ENCODE measurements at regions not wholly inside any gene's neighbourhood (a gene's known extent, or its start where the extent isn't known, plus 50 kb on each side); places are given as distances from the start of the nearest gene placed in this dataset.

GRCh38 chr9:89886281-89886700 lies 281.5 kb downstream of the GADD45G start:
- Histone ChIP-seq H2AFZ (ENCODE audit: low read depth, low read length) (no peak overlapping the region), H3K9me3 (ENCODE audit: control insufficient read depth, low read length) (no peaks in the 10 kb centered on the region)
- 42% methylated on average over 4 of the region's 5 CpGs for WGBS

GRCh38 chr9:89887286-89887685 lies 282.5 kb downstream of the GADD45G start:
- Histone ChIP-seq H4K8ac (ENCODE audit: low read length) (no peak overlapping the region), H2BK15ac (ENCODE audit: low read depth, poor library complexity, severe bottlenecking) (no peak overlapping the region), H2AFZ (ENCODE audit: low read depth, low read length) (no peak overlapping the region), H2BK12ac (ENCODE audit: low read length in 2 of 2) (no peak overlapping the region), H3K9ac (ENCODE audit: low read length) (no peak overlapping the region), H3K36me3 (ENCODE audit: control insufficient read depth in 1 of 2, insufficient read depth in 2 of 2, low read depth in 1 of 2, low read length in 2 of 2) (no peaks in the 10 kb centered on the region), H3K4me2 (ENCODE audit: low read length, poor library complexity, severe bottlenecking) (no peak overlapping the region), H3K18ac (ENCODE audit: low read depth in 1 of 2, low read length in 2 of 2) (no peak overlapping the region), H3K14ac (ENCODE audit: low read length in 2 of 2) (no peak overlapping the region), H2BK120ac (ENCODE audit: low read depth, low read length) (peak overlapping the region; percentile 19), H3K23ac (ENCODE audit: low read length in 2 of 2) (no peak overlapping the region), H3K27me3 (ENCODE audit: control insufficient read depth in 1 of 2, insufficient read depth in 1 of 2, low read length in 2 of 2) (peaks cover 0 to 4% of the 10 kb centered on the region in 2 experiments), H3K4me3 (ENCODE audit: insufficient read depth in 1 of 2, low read depth in 1 of 2, low read length in 2 of 2) (no peak overlapping the region), H3K79me1 (replicated peaks; ENCODE audit: low read length, poor library complexity, severe bottlenecking) (no peaks in the 10 kb centered on the region), H4K91ac (ENCODE audit: low read length) (no peak overlapping the region), H3K4me1 (ENCODE audit: control insufficient read depth, insufficient read depth, low read depth, low read length) (peaks cover 31% of the 10 kb centered on the region), H3K4ac (ENCODE audit: low read depth in 1 of 2, low read length in 2 of 2) (no peak overlapping the region), H2AK5ac (ENCODE audit: low read length, severe bottlenecking) (peak overlapping the region; percentile 25), H3K9me3 (ENCODE audit: control insufficient read depth, low read length) (no peaks in the 10 kb centered on the region), H3K27ac (ENCODE audit: low read length, poor library complexity, severe bottlenecking) (no peak overlapping the region), H2BK5ac (ENCODE audit: low read depth, low read length, poor library complexity, severe bottlenecking) (peak overlapping the region; percentile 39)
- 97% methylated on average over 4 of the region's 4 CpGs for WGBS
- no peak for DNase-seq

More at GRCh38 chr9:89886281-89886700, 281.5 kb downstream of the GADD45G start:
- H3K23ac ChIP-seq (ENCODE audit: low read length in 2 of 2), result no peak overlapping the region
- H3K27me3 ChIP-seq (ENCODE audit: control insufficient read depth in 1 of 2, insufficient read depth in 1 of 2, low read length in 2 of 2), result peaks cover 0 to 4% of the 10 kb centered on the region in 2 experiments
- H3K4ac ChIP-seq (ENCODE audit: low read depth in 1 of 2, low read length in 2 of 2), result no peak overlapping the region
- H3K14ac ChIP-seq (ENCODE audit: low read length in 2 of 2), result no peak overlapping the region
- H3K18ac ChIP-seq (ENCODE audit: low read depth in 1 of 2, low read length in 2 of 2), result no peak overlapping the region
- H2BK12ac ChIP-seq (ENCODE audit: low read length in 2 of 2), result no peak overlapping the region
- peak; percentile 10 for DNase-seq
- no peak overlapping the region for H3K9ac ChIP-seq (ENCODE audit: low read length)
- no peak overlapping the region for H2AK5ac ChIP-seq (ENCODE audit: low read length, severe bottlenecking)
- no peak overlapping the region for H4K91ac ChIP-seq (ENCODE audit: low read length)
- no peak overlapping the region for H2BK120ac ChIP-seq (ENCODE audit: low read depth, low read length)
- H3K4me3 ChIP-seq (ENCODE audit: insufficient read depth in 1 of 2, low read depth in 1 of 2, low read length in 2 of 2), result no peak overlapping the region
- H3K4me1 ChIP-seq (ENCODE audit: control insufficient read depth, insufficient read depth, low read depth, low read length), result peaks cover 38% of the 10 kb centered on the region
- H2BK5ac ChIP-seq (ENCODE audit: low read depth, low read length, poor library complexity, severe bottlenecking), result no peak overlapping the region
- peak overlapping the region; percentile 76 for H3K27ac ChIP-seq (ENCODE audit: low read length, poor library complexity, severe bottlenecking)
- H4K8ac ChIP-seq (ENCODE audit: low read length), result no peak overlapping the region
- no peak overlapping the region for H2BK15ac ChIP-seq (ENCODE audit: low read depth, poor library complexity, severe bottlenecking)
- peak overlapping the region; percentile 16 for H3K4me2 ChIP-seq (ENCODE audit: low read length, poor library complexity, severe bottlenecking)
- H3K36me3 ChIP-seq (ENCODE audit: control insufficient read depth in 1 of 2, insufficient read depth in 2 of 2, low read depth in 1 of 2, low read length in 2 of 2), result no peaks in the 10 kb centered on the region
- no peaks in the 10 kb centered on the region for H3K79me1 ChIP-seq (replicated peaks; ENCODE audit: low read length, poor library complexity, severe bottlenecking)

GRCh38 chr9:89888233-89888632 lies 283.4 kb downstream of the GADD45G start:
- H4K8ac ChIP-seq (ENCODE audit: low read length), result no peak overlapping the region
- no peak for DNase-seq
- no peak overlapping the region for H3K18ac ChIP-seq (ENCODE audit: low read depth in 1 of 2, low read length in 2 of 2)
- no peaks in the 10 kb centered on the region for H3K36me3 ChIP-seq (ENCODE audit: control insufficient read depth in 1 of 2, insufficient read depth in 2 of 2, low read depth in 1 of 2, low read length in 2 of 2)
- H2AK5ac ChIP-seq (ENCODE audit: low read length, severe bottlenecking), result peak overlapping the region; percentile 60
- H2BK120ac ChIP-seq (ENCODE audit: low read depth, low read length), result no peak overlapping the region
- no peak overlapping the region for H3K23ac ChIP-seq (ENCODE audit: low read length in 2 of 2)
- H2BK5ac ChIP-seq (ENCODE audit: low read depth, low read length, poor library complexity, severe bottlenecking), result no peak overlapping the region
- H3K14ac ChIP-seq (ENCODE audit: low read length in 2 of 2), result no peak overlapping the region
- H2AFZ ChIP-seq (ENCODE audit: low read depth, low read length), result no peak overlapping the region
- peaks cover 0 to 4% of the 10 kb centered on the region in 2 experiments for H3K27me3 ChIP-seq (ENCODE audit: control insufficient read depth in 1 of 2, insufficient read depth in 1 of 2, low read length in 2 of 2)
- WGBS, result 92% methylated on average over 2 of the region's 2 CpGs
- H3K79me1 ChIP-seq (replicated peaks; ENCODE audit: low read length, poor library complexity, severe bottlenecking), result no peaks in the 10 kb centered on the region
- H2BK15ac ChIP-seq (ENCODE audit: low read depth, poor library complexity, severe bottlenecking), result no peak overlapping the region
- peaks cover 27% of the 10 kb centered on the region for H3K4me1 ChIP-seq (ENCODE audit: control insufficient read depth, insufficient read depth, low read depth, low read length)
- no peak overlapping the region for H3K4me3 ChIP-seq (ENCODE audit: insufficient read depth in 1 of 2, low read depth in 1 of 2, low read length in 2 of 2)
- H3K4me2 ChIP-seq (ENCODE audit: low read length, poor library complexity, severe bottlenecking), result no peak overlapping the region
- no peak overlapping the region for H3K9ac ChIP-seq (ENCODE audit: low read length)
- no peak overlapping the region for H3K27ac ChIP-seq (ENCODE audit: low read length, poor library complexity, severe bottlenecking)
- no peak overlapping the region for H3K4ac ChIP-seq (ENCODE audit: low read depth in 1 of 2, low read length in 2 of 2)
- H2BK12ac ChIP-seq (ENCODE audit: low read length in 2 of 2), result no peak overlapping the region
- no peak overlapping the region for H4K91ac ChIP-seq (ENCODE audit: low read length)
- no peaks in the 10 kb centered on the region for H3K9me3 ChIP-seq (ENCODE audit: control insufficient read depth, low read length)

GRCh38 chr9:89888677-89889076 lies 283.9 kb downstream of the GADD45G start:
- peaks cover 23% of the 10 kb centered on the region for H3K4me1 ChIP-seq (ENCODE audit: control insufficient read depth, insufficient read depth, low read depth, low read length)
- H3K9me3 ChIP-seq (ENCODE audit: control insufficient read depth, low read length), result no peaks in the 10 kb centered on the region
- no peak overlapping the region for H4K8ac ChIP-seq (ENCODE audit: low read length)
- H3K23ac ChIP-seq (ENCODE audit: low read length in 2 of 2), result no peak overlapping the region
- H2AFZ ChIP-seq (ENCODE audit: low read depth, low read length), result no peak overlapping the region
- no peak overlapping the region for H3K4me3 ChIP-seq (ENCODE audit: insufficient read depth in 1 of 2, low read depth in 1 of 2, low read length in 2 of 2)
- no peaks in the 10 kb centered on the region for H3K79me1 ChIP-seq (replicated peaks; ENCODE audit: low read length, poor library complexity, severe bottlenecking)
- H3K36me3 ChIP-seq (ENCODE audit: control insufficient read depth in 1 of 2, insufficient read depth in 2 of 2, low read depth in 1 of 2, low read length in 2 of 2), result no peaks in the 10 kb centered on the region
- no peak overlapping the region for H3K18ac ChIP-seq (ENCODE audit: low read depth in 1 of 2, low read length in 2 of 2)
- no peak overlapping the region for H4K91ac ChIP-seq (ENCODE audit: low read length)
- H2BK12ac ChIP-seq (ENCODE audit: low read length in 2 of 2), result no peak overlapping the region
- H3K4ac ChIP-seq (ENCODE audit: low read depth in 1 of 2, low read length in 2 of 2), result no peak overlapping the region
- peaks cover 0 to 4% of the 10 kb centered on the region in 2 experiments for H3K27me3 ChIP-seq (ENCODE audit: control insufficient read depth in 1 of 2, insufficient read depth in 1 of 2, low read length in 2 of 2)
- DNase-seq, result no peak
- no peak overlapping the region for H3K4me2 ChIP-seq (ENCODE audit: low read length, poor library complexity, severe bottlenecking)
- H2BK5ac ChIP-seq (ENCODE audit: low read depth, low read length, poor library complexity, severe bottlenecking), result no peak overlapping the region
- peak overlapping the region in 1 of 2 experiments; percentile 31 for H3K14ac ChIP-seq (ENCODE audit: low read length in 2 of 2)
- WGBS, result 90% methylated on average over 3 of the region's 3 CpGs
- no peak overlapping the region for H3K27ac ChIP-seq (ENCODE audit: low read length, poor library complexity, severe bottlenecking)
- no peak overlapping the region for H2BK15ac ChIP-seq (ENCODE audit: low read depth, poor library complexity, severe bottlenecking)
- H2BK120ac ChIP-seq (ENCODE audit: low read depth, low read length), result no peak overlapping the region
- H2AK5ac ChIP-seq (ENCODE audit: low read length, severe bottlenecking), result peak overlapping the region; percentile 1
- no peak overlapping the region for H3K9ac ChIP-seq (ENCODE audit: low read length)
